Amniotic stem cell (primary cell): ENCODE measurements at regions not wholly inside any gene's neighbourhood (a gene's known extent, or its start where the extent isn't known, plus 50 kb on each side); places are given as distances from the start of the nearest gene placed in this dataset.

Source experiments
- DNase-seq: peaks from one replicate; lab custom pipeline; 2025; lab: John Stamatoyannopoulos, UW

- DNase-seq: no peak
These were observed 372.8 kb downstream of the TMX3 start for GRCh38 chr18:68342039-68342659.

DNA sequence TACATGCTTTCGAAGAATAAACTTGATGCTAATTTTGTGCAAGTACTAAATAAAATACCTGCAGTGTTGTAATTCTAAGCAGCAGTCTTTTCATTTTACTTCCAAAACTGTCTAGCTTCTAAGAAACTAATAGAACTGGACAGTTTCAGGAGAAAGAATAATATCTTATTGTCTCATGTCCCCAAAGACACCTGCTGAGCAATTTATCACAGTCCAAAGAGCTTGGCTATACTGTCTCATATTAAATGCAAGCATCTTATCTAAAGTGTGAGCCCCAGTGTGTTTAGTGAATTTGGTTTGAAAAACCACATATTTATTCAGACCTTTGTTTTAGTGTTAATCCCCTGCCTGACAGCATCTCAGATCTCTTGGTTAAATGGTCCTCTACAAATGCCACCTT, 374.3 kb downstream of the TMX3 start:
- no peak for DNase-seq

DNA sequence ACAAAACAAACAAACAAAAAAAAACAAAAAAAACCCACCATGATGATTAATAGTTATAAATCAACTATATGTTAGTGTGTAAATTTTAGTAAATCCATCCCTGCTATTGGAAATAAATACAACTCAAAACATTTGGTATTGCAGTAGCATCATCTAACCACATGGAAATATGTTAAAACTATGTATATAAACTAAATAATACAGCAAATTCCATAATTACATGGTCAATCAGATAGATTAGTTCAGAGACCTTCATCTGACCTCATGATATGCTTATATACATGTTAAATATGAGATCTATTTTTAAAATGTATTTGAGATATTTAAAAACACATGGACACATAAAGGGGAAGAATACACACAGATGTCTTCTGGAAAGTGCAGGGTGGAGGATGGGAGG, 384.2 kb downstream of the TMX3 start:
- no peak for DNase-seq

DNA sequence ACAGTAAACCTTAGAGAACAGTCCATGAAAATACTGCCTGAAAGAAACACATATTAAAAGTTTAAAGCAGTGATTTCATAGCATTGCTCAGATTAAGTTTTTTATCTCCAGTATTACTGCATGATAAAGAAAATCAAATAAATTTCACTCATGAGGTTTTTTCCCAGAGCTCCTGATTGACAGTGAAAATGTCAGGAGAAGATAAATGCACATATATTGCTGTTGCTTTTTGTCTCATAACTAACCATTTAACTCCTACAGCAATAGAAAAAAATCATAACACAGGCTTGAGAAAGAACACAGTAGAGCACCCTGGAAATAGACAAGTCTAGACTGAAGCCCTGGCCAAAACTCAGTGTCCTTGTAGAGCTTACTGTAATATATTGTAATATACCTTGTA, 391.0 kb downstream of the TMX3 start:
- DNase-seq: no peak

DNA sequence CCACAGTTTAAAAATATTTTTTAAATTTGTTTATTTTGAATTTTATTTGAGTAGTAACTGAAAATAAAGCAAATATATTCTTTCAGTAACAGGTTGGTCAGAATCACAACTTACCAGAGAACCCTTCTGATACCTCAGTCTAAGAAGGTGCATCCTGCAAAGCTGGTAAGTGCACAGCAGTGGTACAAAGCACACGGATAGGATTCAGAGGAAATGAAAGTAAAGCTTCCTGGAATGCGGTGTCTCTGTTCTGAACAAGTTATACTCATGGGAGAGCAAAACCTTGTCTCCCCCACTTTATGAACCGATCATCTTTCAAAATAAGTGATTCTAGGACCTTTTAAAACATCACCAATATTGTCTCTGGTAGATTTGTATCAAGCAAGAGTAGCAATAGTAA, 398.3 kb downstream of the TMX3 start:
- DNase-seq: no peak

DNA sequence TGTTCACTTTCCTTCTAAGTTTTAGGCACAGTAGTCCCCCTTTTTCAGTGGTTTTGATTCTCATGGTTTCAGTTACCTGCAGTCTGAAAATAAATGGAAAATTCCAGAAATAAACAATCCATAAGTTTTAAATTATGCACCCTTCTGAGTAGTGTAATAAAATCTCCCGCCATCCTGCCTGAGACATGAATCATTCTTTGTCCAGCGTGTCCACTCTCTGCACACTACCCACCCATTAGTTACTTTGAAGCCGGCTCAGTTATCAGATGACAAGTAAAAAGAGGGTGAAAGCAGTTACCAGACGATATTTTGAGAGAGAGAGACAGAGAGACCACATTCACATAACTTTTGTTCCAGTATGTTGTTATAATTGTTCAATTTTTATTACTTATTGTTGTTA, 400.5 kb downstream of the TMX3 start:
- peak; percentile 13 for DNase-seq

- no peak for DNase-seq
These were observed 413.5 kb downstream of the TMX3 start for GRCh38 chr18:68301441-68301840.

GRCh38 chr18:68299906-68300305, 415.0 kb downstream of the TMX3 start:
- DNase-seq: no peak

DNA sequence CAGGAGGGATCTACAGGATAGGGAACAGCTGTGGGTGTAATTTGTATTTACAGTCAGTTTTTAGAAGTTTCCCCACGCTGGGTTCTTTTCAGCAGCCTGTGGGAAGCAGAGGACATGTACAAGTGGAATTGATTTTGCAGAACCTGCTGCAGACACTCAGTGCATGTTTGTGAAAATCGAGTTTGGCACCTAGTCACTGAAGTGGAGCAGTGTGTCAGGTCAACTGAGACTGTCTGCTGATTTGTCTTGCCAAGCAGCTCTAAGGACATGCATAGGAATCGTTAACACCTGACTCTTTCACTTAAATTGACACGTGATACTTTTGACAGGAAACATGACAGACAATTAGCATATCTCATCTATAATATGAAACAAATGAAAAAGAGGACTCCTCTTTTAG, 416.6 kb downstream of the TMX3 start:
- DNase-seq: no peak

- no peak for DNase-seq
These were observed 426.5 kb downstream of the TMX3 start for GRCh38 chr18:68288408-68288807.

DNA sequence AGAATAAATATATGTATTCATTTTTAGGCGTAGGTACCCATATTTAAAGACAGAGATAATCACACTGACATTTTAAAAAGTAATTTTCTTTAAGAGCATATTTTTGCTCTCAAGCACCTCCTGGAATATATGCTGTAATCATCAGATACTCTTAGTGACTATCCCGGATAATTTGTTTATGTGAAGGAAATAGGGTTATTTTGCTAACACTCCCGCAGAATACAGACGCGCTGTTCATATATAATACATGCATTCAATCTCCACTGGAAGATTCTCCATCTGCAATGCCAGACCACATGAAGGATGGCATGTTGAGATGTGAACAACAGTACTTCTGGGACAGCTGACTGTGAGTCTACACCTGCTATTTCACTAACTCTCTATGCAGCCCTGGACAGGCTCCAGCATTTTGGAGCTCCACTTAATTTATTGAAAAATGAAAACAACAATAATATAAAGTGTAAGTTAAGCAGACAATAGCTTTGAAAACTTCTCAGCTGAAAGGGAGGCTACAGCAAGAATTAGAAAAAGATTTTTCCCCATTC, 430.6 kb downstream of the TMX3 start:
- DNase-seq: no peak

DNA sequence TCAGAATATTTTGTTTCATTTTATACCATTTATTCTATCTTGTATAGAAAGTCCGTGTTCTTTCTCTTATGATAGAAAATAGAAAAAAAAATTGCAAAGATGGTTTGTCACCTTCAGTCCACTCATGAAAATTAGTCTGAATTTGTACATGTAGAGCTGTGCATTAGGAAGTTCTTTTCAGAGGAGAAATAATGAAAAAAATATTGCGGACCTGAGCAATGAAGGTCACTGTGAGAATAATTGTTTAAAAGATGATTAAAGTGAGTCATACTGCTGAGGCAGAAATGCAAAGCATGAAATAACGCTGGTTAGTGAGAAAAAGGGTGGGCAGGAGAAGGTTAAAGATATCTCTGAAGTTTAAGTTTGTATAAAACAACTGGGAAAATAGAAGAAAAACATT, 431.1 kb downstream of the TMX3 start:
- no peak for DNase-seq

GRCh38 chr18:68282232-68282631, 432.7 kb downstream of the TMX3 start:
- DNase-seq: no peak

DNA sequence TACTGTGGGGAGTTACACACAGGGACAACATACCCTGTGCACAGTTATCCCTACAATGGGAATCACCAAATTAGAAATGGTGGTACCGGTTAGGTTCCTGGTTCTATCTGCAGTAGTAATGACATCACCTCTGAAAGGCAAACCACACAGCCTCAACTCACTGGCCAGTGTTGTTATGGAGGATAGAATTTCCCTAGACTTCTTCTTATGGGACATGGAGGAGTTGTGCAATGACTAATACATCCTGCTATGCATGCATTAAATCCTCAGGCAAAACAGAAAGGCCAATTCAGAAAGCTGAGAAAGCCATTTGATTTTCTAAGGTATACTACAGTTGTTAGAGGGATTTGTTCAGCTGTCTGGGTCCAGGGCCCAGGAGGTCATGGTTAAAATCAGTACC, 439.3 kb downstream of the TMX3 start:
- peak; percentile 40 for DNase-seq

DNA sequence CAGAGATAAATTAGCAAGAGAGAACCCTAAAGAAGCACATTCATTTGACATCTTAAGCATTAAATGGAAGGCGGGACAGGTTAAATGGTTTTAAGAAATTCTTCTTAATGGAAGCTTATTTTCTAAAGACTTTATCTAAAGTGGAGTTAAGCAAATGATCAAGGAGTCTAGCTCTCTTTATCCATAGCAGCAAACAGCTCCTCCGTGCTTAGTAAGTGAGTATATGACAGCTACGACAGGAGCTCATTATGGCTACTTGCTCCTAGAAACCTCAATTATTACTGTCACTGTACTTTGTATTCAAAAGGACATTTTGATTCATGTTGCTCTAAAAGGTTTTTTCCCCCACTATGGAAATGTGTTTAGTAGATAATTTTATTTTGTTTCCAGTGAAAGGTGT, 444.9 kb downstream of the TMX3 start:
- no peak for DNase-seq

DNA sequence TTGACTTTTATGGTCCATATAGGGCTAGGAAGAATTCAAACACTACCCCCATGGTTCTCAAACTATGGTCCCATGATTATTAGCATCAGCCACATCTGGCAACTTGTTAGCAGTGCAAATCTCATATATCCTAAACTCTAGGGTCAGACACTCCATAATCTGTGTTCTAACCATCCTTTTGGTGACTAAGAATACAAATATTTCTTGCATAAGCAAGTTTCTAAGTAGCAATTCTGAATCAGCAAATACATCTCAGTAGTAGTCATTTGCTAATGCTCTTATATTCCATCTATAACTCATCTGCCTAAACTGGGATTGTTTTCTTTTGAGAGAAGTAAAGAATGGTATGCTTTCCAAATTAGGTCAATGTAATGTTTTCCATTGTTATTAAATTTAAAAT, 447.3 kb downstream of the TMX3 start:
- DNase-seq: peak; percentile 16

GRCh38 chr18:68263481-68263880, 451.4 kb downstream of the TMX3 start:
- no peak for DNase-seq

- peak; percentile 39 for DNase-seq
These were observed 452.1 kb downstream of the TMX3 start for GRCh38 chr18:68262690-68263294.

DNA sequence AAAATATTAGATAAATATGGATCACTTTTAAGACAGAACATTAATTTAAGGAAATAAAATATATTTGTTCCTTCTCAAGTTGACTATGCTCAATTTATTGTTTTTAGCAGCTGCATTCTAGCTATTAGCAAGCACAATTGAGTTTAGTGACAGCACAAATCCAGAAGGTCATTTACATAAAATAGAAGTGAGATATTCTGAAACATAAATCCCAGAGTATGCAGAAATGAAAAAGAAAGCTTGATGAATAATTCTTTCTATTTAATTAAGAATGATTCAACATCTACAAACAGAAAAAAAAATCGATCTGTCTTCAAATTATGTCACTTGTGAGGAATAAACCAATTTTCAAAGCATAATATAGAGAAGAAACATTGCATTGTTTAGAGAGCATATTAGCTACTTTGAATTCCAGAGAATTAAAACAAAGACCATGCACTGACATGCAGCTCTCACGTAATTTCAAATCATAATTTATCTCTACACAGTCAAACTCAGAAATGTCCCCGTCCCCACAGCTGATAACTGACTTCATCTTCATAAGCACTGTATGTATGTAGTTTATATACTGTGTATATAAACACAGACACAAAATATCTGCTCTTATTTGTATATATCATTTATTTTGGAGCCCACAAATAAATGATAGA, 458.4 kb downstream of the TMX3 start:
- no peak for DNase-seq

DNA sequence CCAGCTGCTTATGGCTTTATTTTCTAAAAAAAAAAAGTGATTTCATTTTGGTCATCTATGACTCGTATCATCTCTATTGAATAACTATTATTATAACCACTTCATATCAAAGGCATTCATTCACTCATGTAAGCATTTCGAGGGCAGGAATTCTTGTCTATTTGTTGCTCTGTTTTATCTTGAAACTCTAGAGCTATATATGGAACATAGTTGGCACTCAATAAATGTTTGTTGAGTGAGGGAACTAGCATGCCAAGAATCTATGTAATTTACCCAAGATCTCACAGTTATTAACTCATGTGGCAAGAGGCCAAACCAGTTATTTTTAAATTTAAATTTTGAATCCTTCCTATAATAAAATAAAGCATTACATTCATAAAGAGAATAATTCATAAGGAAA, 470.1 kb downstream of the TMX3 start:
- no peak for DNase-seq

DNA sequence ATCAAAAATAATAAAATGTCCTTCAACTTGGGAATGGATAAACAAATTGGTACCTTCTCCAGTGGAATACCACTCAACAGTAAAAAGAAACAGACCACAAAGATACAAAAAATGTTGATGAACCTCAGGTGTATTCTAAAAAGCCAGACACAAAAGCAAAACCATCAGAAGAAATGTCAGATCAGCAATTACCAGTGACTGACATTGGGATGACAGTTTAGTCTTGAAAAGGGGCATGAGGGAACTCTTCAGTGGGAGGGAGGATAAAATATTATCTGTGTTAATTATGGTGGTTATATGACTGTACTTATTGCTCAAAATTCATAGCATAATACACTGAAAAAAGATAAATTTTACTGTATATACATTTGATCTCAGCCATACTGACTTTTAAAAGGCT, 473.0 kb downstream of the TMX3 start:
- no peak for DNase-seq

- no peak for DNase-seq
These were observed 480.2 kb downstream of the TMX3 start for GRCh38 chr18:68234676-68235075.

GRCh38 chr18:68234131-68234530, 480.8 kb downstream of the TMX3 start:
- no peak for DNase-seq

- no peak for DNase-seq
These were observed 481.9 kb downstream of the TMX3 start for GRCh38 chr18:68233018-68233417.
